ENCODE measurements at regions not wholly inside any gene's neighbourhood (a gene's known extent, or its start where the extent isn't known, plus 50 kb on each side); places are given as distances from the start of the nearest gene placed in this dataset.
"Not testable (repeated sequence)": the region's sequence is repeated elsewhere in the genome, so short reads cannot be mapped to it uniquely, and the experiment has no call there.

GRCh38 chr3:86887876-86888275 lies 103.1 kb downstream of the VGLL3 start:
- DNase-seq, result no peak

- no peak for DNase-seq
Measured at GRCh38 chr3:86880066-86880465, 110.9 kb downstream of the VGLL3 start.

- not testable (repeated sequence) for DNase-seq
Measured at GRCh38 chr3:86876504-86877181, 114.3 kb downstream of the VGLL3 start.

- not testable (repeated sequence) for DNase-seq
Measured at GRCh38 chr3:86874790-86875189, 116.2 kb downstream of the VGLL3 start.

- no peak for DNase-seq
Measured at GRCh38 chr3:86869566-86869965, 121.4 kb downstream of the VGLL3 start.

GRCh38 chr3:86867982-86868381 lies 123.0 kb downstream of the VGLL3 start:
- DNase-seq, result no peak

- no peak for DNase-seq
Measured at GRCh38 chr3:86865506-86865905, 125.4 kb downstream of the VGLL3 start.

- DNase-seq, result no peak
Measured at GRCh38 chr3:86856711-86857110, 134.2 kb downstream of the VGLL3 start.

GRCh38 chr3:86849991-86850390 lies 141.0 kb downstream of the VGLL3 start:
- no peak for DNase-seq

GRCh38 chr3:86845726-86846125 lies 145.2 kb downstream of the VGLL3 start:
- no peak for DNase-seq

GRCh38 chr3:86838927-86839326 lies 152.0 kb downstream of the VGLL3 start:
- no peak for DNase-seq

GRCh38 chr3:86837871-86838270 lies 153.1 kb downstream of the VGLL3 start:
- no peak for DNase-seq

- no peak for DNase-seq
Measured at GRCh38 chr3:86830566-86830965, 160.4 kb downstream of the VGLL3 start.

GRCh38 chr3:86828751-86829150 lies 162.2 kb downstream of the VGLL3 start:
- no peak for DNase-seq

GRCh38 chr3:86827582-86827981 lies 163.4 kb downstream of the VGLL3 start:
- not testable (repeated sequence) for DNase-seq

GRCh38 chr3:86826292-86826691 lies 164.7 kb downstream of the VGLL3 start:
- DNase-seq, result no peak

GRCh38 chr3:86815880-86816279 lies 175.1 kb downstream of the VGLL3 start:
- no peak for DNase-seq

GRCh38 chr3:86814918-86815655 lies 175.9 kb downstream of the VGLL3 start:
- DNase-seq, result no peak

GRCh38 chr3:86814321-86814720 lies 176.6 kb downstream of the VGLL3 start:
- DNase-seq, result no peak

- no peak for DNase-seq
Measured at GRCh38 chr3:86801921-86802320, 189.0 kb downstream of the VGLL3 start.

- no peak for DNase-seq
Measured at GRCh38 chr3:86801066-86801465, 189.9 kb downstream of the VGLL3 start.

GRCh38 chr3:86800116-86800515 lies 190.8 kb downstream of the VGLL3 start:
- DNase-seq, result no peak

GRCh38 chr3:86797946-86798345 lies 193.0 kb downstream of the VGLL3 start:
- no peak for DNase-seq

GRCh38 chr3:86794361-86795065 lies 196.4 kb downstream of the VGLL3 start:
- DNase-seq, result no peak

All from activated CD4-positive, alpha-beta T cell treated with anti-CD3 and anti-CD28 coated beads, Interleukin-2, Interleukin-6, amounts not matched to agents 100 ng/mL and 50 ng/mL, durations not matched to agents 16 hours and 8 hours (primary cell).